ENCODE measurements at regions not wholly inside any gene's neighbourhood (a gene's known extent, or its start where the extent isn't known, plus 50 kb on each side); places are given as distances from the start of the nearest gene placed in this dataset.

DNA sequence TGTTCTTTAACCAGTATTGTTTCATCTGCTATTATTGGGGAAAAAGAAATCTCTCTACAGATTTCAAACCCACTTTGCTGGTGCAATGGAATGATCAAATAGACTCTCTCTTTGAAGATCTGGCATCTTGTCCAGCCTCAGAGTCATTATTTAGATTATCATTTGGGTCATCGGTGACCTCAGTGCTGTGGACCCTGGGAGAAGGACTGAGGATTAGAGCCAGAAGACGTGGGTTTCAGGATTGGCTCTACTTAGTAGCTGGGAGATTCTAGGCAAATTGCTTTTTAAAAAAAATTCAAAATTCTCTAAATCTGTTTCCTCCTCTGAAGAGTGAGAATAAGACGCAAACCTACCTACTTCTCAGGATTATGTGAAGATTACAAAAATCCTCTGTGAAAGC, 107.6 kb upstream of the CTAGE1 start:
- TF ChIP-seq, protein P1, sequence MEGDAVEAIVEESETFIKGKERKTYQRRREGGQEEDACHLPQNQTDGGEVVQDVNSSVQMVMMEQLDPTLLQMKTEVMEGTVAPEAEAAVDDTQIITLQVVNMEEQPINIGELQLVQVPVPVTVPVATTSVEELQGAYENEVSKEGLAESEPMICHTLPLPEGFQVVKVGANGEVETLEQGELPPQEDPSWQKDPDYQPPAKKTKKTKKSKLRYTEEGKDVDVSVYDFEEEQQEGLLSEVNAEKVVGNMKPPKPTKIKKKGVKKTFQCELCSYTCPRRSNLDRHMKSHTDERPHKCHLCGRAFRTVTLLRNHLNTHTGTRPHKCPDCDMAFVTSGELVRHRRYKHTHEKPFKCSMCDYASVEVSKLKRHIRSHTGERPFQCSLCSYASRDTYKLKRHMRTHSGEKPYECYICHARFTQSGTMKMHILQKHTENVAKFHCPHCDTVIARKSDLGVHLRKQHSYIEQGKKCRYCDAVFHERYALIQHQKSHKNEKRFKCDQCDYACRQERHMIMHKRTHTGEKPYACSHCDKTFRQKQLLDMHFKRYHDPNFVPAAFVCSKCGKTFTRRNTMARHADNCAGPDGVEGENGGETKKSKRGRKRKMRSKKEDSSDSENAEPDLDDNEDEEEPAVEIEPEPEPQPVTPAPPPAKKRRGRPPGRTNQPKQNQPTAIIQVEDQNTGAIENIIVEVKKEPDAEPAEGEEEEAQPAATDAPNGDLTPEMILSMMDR (IDR thresholded peaks at IDR 0.05), result no peak
- no peak for TF ChIP-seq POLR2A (IDR thresholded peaks at IDR 0.05)

All from prostate gland (tissue), 2 donors.